ENCODE measurements at regions not wholly inside any gene's neighbourhood (a gene's known extent, or its start where the extent isn't known, plus 50 kb on each side); places are given as distances from the start of the nearest gene placed in this dataset.

- no peak for DNase-seq (ENCODE audit: low read depth)
Observed at GRCh38 chr2:14348247-14348646, 284.3 kb upstream of the LRATD1 start.

DNA sequence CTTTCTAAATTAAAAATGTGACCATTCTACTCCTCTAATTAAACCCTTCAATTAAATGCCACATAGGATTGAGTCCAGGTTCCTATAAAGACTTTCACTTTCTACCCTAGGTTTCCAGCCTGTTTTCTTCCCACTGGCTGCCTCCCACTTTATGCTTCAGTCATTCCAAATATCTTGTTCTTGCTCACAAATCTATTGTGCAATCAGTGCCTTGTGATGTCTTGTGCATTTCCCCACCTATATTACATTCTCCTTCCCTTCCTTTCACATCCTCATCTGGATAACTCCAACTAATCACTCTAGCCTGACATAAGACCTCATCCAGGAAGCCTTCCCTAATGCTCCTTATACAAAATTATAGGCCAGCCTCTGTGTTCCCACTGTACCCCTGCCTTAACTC, 281.7 kb upstream of the LRATD1 start:
- no peak for DNase-seq (ENCODE audit: low read depth)

DNA sequence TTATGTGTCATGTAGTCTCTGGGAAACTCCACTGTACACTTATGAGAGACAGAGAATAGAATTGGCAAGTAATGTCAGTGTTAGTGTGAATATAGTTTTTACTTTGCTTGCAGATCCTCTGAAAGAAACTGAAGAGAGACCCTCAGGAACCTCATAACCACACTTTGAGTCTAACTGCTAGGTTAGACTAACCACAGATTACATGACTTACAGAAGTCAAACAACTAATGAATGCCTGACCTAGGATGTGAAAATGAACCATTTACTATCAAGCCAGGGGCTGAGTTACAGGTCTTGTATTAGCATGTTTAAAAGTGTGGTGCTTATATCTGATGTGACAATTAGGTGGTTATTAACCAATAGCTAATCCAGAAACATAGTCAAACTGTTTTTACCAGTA, 280.4 kb upstream of the LRATD1 start:
- no peak for DNase-seq (ENCODE audit: low read depth)

DNA sequence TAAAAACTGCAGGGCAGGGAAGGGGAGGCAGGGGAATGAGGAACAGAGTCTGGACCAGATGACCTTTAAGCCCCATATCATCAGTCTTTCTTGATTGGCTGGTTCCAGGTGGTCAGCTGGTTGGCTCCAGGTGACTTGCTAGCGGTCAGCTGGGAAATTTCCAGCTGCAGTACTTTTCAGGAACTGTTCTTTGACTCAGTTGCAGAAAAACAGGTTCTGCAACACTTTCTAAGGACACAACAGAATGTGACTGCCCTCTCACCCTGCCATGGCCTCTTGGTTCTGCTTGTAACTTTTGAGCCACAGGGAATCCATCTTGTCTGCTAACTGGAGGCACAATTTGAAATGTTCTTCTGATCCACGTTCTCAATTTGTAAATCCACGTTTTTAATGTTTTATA, 278.3 kb upstream of the LRATD1 start:
- no peak for DNase-seq (ENCODE audit: low read depth)

DNA sequence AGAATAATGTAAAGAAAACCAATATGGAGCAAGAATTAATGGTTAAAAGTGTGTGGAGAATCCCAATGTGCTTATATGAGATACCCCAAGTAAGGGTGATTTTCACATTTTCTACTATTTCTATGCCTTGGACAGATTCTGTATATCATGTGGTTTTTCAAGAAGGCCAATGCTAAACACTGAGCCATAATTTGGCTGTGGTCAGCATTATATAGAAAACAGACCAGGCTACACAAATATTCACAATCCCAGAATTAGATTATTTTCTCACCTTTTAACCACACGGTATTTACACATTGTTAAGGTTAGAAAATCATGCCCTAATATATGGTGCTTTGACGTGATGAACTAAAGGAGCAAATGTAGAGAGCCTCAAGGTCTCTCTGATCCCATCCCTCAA, 277.4 kb upstream of the LRATD1 start:
- DNase-seq (ENCODE audit: low read depth): no peak

DNA sequence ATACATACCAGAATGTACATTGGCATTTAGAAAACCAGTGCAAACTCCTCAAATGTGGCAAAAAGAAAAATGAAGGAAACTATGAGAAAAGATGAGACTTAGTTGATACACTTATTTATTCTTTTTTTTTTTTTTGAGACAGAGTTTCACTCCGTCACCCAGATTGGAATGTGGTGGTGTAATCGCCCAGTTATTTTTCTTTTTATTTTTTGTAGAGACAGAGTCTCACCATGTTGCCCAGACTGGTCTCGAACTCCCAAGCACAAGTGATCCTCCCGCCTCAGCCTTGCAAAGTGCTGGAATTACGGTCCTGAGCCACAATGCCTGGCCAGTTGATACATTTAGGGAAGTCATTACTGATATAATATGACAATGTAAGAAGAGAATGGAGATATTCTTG, 274.2 kb upstream of the LRATD1 start:
- DNase-seq (ENCODE audit: low read depth): no peak

GRCh38 chr2:14358774-14359173, 273.7 kb upstream of the LRATD1 start:
- no peak for DNase-seq (ENCODE audit: low read depth)

DNA sequence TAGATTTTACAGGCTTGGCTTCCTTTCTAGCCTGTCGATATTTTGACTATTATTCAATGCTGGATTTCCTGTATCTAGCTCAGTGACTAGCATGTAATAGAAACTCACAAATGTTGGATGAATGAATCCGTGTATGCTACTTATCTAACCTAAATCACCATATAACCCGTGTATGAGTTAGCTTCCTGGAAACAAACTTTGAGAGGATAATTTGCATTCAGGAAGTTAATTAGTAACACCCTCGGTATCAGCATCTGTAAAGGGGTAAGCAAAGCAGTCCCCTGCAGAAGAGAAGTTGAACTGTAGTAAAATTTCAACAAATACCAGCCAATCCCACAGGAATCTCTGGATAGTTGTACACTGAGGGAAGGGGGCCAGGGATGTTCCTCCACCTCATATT, 269.4 kb upstream of the LRATD1 start:
- DNase-seq (ENCODE audit: low read depth): no peak

- no peak for DNase-seq (ENCODE audit: low read depth)
Observed at GRCh38 chr2:14363976-14364375, 268.5 kb upstream of the LRATD1 start.

- DNase-seq (ENCODE audit: low read depth): no peak
Observed at GRCh38 chr2:14364471-14364870, 268.0 kb upstream of the LRATD1 start.

DNA sequence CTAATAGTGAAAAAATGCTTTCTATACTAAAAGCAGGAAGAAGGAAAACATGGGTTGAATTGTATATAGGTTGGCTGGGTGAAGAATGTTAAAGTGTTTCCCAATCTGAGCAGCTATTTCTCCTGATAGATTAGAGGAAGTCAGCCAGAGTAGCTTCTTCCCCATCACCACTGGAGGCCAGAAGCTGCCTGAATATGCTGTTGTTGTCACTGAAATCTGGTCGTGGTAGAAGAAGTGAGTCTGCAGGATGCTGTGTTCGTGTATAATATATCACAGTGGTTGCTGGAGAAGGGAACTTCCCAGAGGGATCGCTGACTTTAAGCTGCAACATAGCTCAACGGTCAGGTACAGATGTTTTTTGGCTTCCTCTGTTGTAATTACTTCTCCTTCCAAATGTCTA, 247.5 kb upstream of the LRATD1 start:
- DNase-seq (ENCODE audit: low read depth): no peak

DNA sequence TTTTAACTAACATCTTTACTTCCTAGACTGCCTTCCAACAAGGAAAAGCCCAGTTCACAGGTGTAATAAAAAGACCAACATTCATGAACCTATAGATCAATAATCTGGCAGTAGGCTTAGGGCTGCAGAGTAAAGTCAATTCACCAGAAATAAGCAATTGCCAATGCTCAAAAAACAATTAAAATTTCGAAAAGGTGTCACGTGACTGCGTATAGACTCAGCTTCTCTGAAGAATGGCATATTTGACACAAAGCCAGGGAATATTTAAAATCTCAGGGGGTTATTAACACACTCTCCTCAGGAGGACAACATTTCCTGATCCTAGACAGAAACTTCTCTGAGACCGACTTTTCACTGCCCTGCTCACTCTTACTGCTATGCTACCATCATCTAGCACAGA, 245.2 kb upstream of the LRATD1 start:
- no peak for DNase-seq (ENCODE audit: low read depth)

DNA sequence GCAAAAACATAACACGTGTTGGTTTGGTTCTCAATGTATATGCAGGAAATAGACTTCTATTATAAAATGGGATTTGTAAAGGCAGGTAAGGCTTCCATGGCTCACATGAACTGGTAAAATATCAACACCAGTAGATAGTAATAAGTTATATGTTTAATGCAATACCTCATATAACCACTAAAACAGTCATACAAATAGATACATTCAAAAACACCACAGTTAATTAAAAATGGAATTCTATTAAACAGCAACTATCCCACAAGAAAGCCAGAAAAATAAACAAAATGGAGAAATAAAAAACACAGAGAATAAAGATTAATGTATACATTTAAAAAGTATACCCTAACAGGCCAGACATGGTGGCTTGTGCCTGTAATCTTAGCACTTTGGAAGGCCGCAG, 243.8 kb upstream of the LRATD1 start:
- DNase-seq (ENCODE audit: low read depth): no peak

GRCh38 chr2:14396533-14397083, 235.9 kb upstream of the LRATD1 start:
- DNase-seq (ENCODE audit: low read depth): no peak

DNA sequence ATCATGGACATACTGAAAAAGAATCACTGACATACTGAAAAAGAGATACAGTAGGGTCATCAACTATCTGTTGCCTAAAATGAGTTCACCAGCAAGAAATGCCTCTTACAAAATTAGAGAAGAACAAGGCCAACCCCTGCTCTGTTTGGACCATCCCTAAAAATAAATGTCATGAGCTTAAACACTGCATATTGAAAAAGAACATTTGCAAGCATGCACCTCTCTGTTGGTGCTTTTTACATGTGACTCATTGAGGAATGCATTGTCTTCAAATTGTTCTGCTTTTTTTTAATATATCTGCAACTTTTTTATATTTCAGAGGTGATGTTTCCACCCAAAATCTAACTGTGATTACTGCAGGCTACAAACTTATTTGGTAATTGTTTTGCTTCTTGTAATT, 233.9 kb upstream of the LRATD1 start:
- no peak for DNase-seq (ENCODE audit: low read depth)

- DNase-seq (ENCODE audit: low read depth): no peak
Observed at GRCh38 chr2:14401873-14402272, 230.6 kb upstream of the LRATD1 start.

DNA sequence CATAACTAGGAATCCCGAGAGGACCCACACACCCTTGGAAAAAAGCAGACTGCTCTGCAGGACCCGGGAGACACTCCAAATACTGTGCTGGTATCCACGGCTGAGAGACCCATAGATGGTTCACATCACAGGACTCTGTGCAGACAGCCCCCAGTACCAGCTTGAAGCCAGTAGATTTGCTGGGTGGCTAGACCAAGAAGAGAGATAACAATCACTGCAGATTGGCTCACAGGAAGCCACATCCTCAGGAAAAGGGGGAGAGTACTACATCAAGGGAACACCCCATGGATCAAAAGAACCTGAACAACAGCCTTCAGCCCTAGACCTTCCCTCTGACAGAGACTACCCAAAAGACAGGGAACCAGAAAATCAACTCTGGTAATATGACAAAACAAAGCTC, 223.8 kb upstream of the LRATD1 start:
- no peak for DNase-seq (ENCODE audit: low read depth)

GRCh38 chr2:14417551-14417950, 215.0 kb upstream of the LRATD1 start:
- DNase-seq (ENCODE audit: low read depth): no peak

GRCh38 chr2:14418115-14418514, 214.4 kb upstream of the LRATD1 start:
- DNase-seq (ENCODE audit: low read depth): no peak

DNA sequence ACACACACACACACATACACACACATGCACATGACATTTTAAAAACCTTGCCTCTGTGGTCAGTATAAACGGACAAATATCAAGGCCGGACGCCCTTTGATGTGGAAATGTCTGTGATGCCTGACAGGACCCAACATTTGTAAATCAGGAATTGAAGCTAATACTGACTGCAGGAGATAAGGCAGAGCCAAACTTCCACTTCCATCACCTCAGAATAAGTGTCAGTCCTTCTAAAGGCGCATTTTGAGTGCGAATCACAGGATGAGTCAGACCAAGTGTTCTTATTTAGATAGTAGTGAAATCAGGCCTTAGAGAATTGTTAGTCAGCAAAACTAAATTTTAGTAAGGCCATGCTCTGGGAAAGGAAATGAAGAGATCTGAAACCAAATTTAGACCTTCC, 211.7 kb upstream of the LRATD1 start:
- DNase-seq (ENCODE audit: low read depth): no peak

GRCh38 chr2:14422426-14422825, 210.1 kb upstream of the LRATD1 start:
- no peak for DNase-seq (ENCODE audit: low read depth)

DNA sequence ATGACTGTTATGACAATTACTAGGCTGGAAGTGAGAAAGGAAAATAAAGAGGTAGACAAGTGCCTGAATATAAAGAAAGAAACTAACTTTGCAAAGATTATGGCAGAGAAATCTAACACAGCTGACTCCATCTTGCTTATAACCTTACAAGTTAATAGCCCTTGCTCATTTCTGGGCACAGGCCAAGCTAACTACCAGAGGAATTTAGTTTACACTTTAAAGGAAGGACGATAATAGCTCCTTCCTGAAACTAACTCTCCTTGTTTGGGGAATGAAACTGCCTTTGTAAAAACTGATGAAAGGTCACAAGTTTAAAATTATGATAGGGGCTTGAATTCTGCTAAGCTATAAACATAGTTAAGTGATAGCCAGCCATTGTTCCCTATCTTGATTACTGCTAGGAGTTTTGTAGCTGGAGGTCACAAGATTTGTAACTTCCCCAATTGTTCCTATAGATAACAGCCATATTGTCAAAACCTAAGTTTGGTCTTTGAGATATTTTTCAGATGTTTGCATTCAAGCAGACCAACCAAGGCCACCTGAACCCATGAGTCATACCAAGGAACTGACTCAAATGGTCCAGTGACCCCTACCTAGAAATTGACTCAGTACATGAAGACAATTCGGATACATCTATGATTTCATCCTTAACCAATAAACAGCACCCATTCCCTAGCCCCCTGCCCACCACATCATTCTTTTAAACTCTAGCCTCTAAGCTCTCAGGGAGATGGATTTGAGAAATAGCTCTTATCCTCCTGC, 209.2 kb upstream of the LRATD1 start:
- DNase-seq (ENCODE audit: low read depth): no peak

GRCh38 chr2:14424478-14425390, 207.8 kb upstream of the LRATD1 start:
- no peak for DNase-seq (ENCODE audit: low read depth)
